BLaER1 treated with 17β-estradiol and CSF1 and Interleukin-3, amounts not matched to agents 10 nM and 100 nM (cell line): ENCODE measurements at regions not wholly inside any gene's neighbourhood (a gene's known extent, or its start where the extent isn't known, plus 50 kb on each side); places are given as distances from the start of the nearest gene placed in this dataset.
"Not testable (repeated sequence)": the region's sequence is repeated elsewhere in the genome, so short reads cannot be mapped to it uniquely, and the experiment has no call there.

Experiments used
- H3K27ac ChIP-seq, 11 experiments: shearing (Covaris generic); formaldehyde crosslinking; 2 replicates each; pipeline ENCODE4 v1.8.1; 2022
- H3K27me3 ChIP-seq, 11 experiments: shearing (Covaris generic); formaldehyde crosslinking; 2 replicates each; pipeline ENCODE4 v1.8.1; 2022
- H3K36me3 ChIP-seq, 11 experiments: shearing (Covaris generic); formaldehyde crosslinking; 2 replicates each; pipeline ENCODE4 v1.8.1; 2022
- H3K4me1 ChIP-seq, 10 experiments: shearing (Covaris generic); formaldehyde crosslinking; 2 replicates each; pipeline ENCODE4 v1.8.1; 2022
- H3K4me2 ChIP-seq, 11 experiments: shearing (Covaris generic); formaldehyde crosslinking; 2 replicates each; pipeline ENCODE4 v1.8.1; 2022
- H3K4me3 ChIP-seq, 10 experiments: shearing (Covaris generic); formaldehyde crosslinking; 2 replicates each; pipeline ENCODE4 v1.8.1; 2022
- H3K9ac ChIP-seq, 11 experiments: shearing (Covaris generic); formaldehyde crosslinking; 2 replicates each; pipeline ENCODE4 v1.8.1; 2022
- H3K9me3 ChIP-seq, 11 experiments: shearing (Covaris generic); formaldehyde crosslinking; replicated peaks in 1 of 11; 2 replicates each; pipeline ENCODE4 v1.8.1; 2022
- H4K20me1 ChIP-seq, 11 experiments: shearing (Covaris generic); formaldehyde crosslinking; 2 replicates each; pipeline ENCODE4 v1.8.1; 2022
- Cebpa-rat ChIP-seq, 11 experiments: shearing (Covaris generic); IDR thresholded peaks; 2 replicates each; pipeline ENCODE4 v1.8.1; 2022

DNA sequence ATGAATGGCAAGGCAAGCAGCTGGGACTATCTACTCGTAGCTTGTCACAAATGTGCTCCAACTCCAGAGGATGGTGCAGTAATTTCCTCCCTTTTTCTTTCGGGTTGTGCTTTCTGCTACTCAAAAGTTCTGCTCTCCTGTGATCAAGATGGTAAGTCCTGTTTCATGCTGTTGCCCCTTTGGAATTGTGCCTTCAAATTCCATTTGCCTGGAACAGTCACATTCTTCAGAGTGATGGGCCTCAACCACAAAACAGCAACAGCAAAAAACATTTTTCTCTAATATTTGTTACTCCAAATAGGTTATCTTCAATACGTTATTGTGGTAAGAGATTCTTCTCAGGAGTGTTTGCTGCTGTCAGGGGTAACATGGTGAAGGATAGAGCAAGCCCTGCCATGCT is 209.3 kb downstream of the PALM2AKAP2 start:
- no peak overlapping the region for H3K27ac ChIP-seq
- H3K9ac ChIP-seq = no peak overlapping the region
- H3K36me3 ChIP-seq = no peaks in the 10 kb centered on the region
- H4K20me1 ChIP-seq = no peaks in the 10 kb centered on the region
- TF ChIP-seq Cebpa-rat (IDR thresholded peaks at IDR 0.05) = no peak
- H3K4me2 ChIP-seq = no peak overlapping the region
- H3K27me3 ChIP-seq = no peaks in the 10 kb centered on the region
- no peaks in the 10 kb centered on the region for H3K4me1 ChIP-seq
- H3K9me3 ChIP-seq = peaks cover 9 to 24% (median 19%) of the 10 kb centered on the region in 11 experiments; a peak in 21 of 22 replicates
- no peak overlapping the region for H3K4me3 ChIP-seq

GRCh38 chr9:109990541-109990940 is 210.5 kb downstream of the PALM2AKAP2 start:
- Histone ChIP-seq H3K4me1 (no peaks in the 10 kb centered on the region), H3K4me3 (no peak overlapping the region)

GRCh38 chr9:109992293-109992692 is 212.3 kb downstream of the PALM2AKAP2 start:
- H3K9me3 ChIP-seq = peaks cover 19 to 34% (median 30%) of the 10 kb centered on the region in 11 experiments; a peak in 21 of 22 replicates
- no peaks in the 10 kb centered on the region for H3K36me3 ChIP-seq
- H3K9ac ChIP-seq = no peak overlapping the region

More at GRCh38 chr9:109990541-109990940, 210.5 kb downstream of the PALM2AKAP2 start:
- Histone ChIP-seq H3K27me3 (no peaks in the 10 kb centered on the region), H3K27ac (no peak overlapping the region), H3K4me2 (no peak overlapping the region), H3K9ac (no peak overlapping the region), H4K20me1 (no peaks in the 10 kb centered on the region), H3K36me3 (no peaks in the 10 kb centered on the region), H3K9me3 (peaks cover 16 to 34% (median 27%) of the 10 kb centered on the region in 11 experiments; a peak in 21 of 22 replicates)
- TF ChIP-seq Cebpa-rat (IDR thresholded peaks at IDR 0.05) = no peak

DNA sequence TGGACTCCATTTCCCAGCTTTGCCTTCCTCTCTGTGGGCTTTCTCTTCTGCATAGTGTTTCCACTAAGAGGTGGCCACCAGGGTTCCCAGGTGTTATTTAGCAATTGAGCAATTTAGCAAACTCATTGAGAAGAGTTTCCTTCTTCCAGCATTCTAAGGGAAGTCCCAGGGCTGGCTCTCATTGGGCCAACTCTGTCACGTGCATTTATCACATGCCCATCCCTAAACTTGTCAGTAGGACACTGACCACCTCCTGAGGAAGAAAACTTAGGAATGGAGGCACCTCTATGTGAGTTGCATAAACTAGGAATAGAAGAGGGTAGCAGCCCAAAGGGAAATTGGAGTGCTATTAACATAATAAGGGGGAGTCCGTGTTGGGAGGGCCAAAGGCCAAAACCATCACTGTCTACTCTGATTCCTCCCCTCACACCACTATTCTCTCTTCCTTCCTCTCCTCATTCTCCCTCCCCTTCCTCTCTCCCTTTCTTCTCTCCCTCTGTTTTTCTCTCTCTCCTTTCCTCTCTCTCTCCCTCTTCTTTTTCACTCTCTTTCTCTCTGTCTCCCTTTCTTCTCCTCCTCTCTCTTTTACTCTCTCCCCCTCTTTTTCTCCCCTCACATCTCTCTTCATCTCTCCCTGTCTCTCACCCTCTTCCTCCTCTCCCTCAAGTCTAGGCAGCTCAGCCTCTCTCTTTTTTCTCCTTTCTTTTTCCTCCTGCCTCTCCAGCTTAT is 213.4 kb downstream of the PALM2AKAP2 start:
- H3K27ac ChIP-seq = no peak overlapping the region
- no peak overlapping the region for H3K4me2 ChIP-seq
- H3K36me3 ChIP-seq = no peaks in the 10 kb centered on the region
- no peaks in the 10 kb centered on the region for H4K20me1 ChIP-seq
- no peak for TF ChIP-seq Cebpa-rat (IDR thresholded peaks at IDR 0.05)
- no peak overlapping the region for H3K4me3 ChIP-seq
- H3K9me3 ChIP-seq = peaks cover 14 to 29% (median 23%) of the 10 kb centered on the region in 11 experiments; a peak in 21 of 22 replicates
- H3K27me3 ChIP-seq = no peaks in the 10 kb centered on the region
- H3K4me1 ChIP-seq = no peaks in the 10 kb centered on the region
- H3K9ac ChIP-seq = no peak overlapping the region

More at GRCh38 chr9:109992293-109992692, 212.3 kb downstream of the PALM2AKAP2 start:
- H3K4me3 ChIP-seq = no peak overlapping the region
- H3K4me2 ChIP-seq = no peak overlapping the region
- H3K27ac ChIP-seq = no peak overlapping the region
- no peaks in the 10 kb centered on the region for H4K20me1 ChIP-seq
- H3K4me1 ChIP-seq = no peaks in the 10 kb centered on the region
- H3K27me3 ChIP-seq = no peaks in the 10 kb centered on the region
- no peak for TF ChIP-seq Cebpa-rat (IDR thresholded peaks at IDR 0.05)

- Histone ChIP-seq H3K27me3 (no peaks in the 10 kb centered on the region), H4K20me1 (no peaks in the 10 kb centered on the region), H3K4me2 (no peak overlapping the region), H3K4me3 (no peak overlapping the region), H3K4me1 (no peaks in the 10 kb centered on the region), H3K27ac (no peak overlapping the region), H3K9me3 (peaks cover 6 to 22% (median 16%) of the 10 kb centered on the region in 11 experiments; a peak in 20 of 22 replicates), H3K36me3 (no peaks in the 10 kb centered on the region), H3K9ac (no peak overlapping the region)
- no peak for TF ChIP-seq Cebpa-rat (IDR thresholded peaks at IDR 0.05)
These were observed 213.8 kb downstream of the C9orf152 start for GRCh38 chr9:109994141-109994540.

DNA sequence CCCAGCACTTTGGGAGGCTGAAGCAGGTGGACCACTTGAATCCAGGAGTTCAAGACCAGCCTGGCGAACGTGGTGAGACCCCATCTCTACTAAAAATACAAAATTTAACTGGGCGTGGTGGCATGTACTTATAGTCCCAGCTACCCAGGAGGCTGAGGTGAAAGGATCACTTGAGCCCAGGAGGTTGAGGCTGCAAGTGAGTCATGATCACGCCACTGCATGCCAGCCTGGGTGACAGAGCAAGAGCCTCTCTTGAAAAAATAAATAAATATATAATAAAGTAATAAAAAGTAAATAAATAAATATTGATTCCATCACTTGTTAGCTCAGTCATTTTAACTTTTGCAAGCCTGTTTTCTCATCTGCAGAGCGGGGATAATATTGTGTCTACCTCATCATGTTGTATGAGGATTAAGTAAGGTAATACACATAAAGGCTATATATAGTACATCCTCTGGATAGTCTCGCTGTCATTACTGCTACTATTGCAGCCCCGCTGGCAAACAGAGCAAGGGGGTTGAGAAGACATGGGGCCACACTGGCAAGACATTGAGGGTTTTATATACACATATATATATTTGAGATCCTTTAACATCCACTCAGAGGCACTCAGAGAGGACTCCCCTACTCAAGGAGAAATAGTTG is 210.9 kb downstream of the C9orf152 start:
- Histone ChIP-seq H3K4me2 (no peak overlapping the region), H3K4me1 (no peaks in the 10 kb centered on the region), H3K4me3 (no peak overlapping the region), H3K9me3 (peaks cover 5 to 17% (median 10%) of the 10 kb centered on the region in 11 experiments; a peak in 17 of 22 replicates), H3K9ac (no peak overlapping the region), H4K20me1 (no peaks in the 10 kb centered on the region), H3K27me3 (no peaks in the 10 kb centered on the region), H3K36me3 (no peaks in the 10 kb centered on the region), H3K27ac (no peak overlapping the region)
- no peak for TF ChIP-seq Cebpa-rat (IDR thresholded peaks at IDR 0.05)

- no peak overlapping the region for H3K4me2 ChIP-seq
- peaks cover 5 to 17% (median 10%) of the 10 kb centered on the region in 11 experiments; a peak in 17 of 22 replicates for H3K9me3 ChIP-seq
- no peaks in the 10 kb centered on the region for H3K27me3 ChIP-seq
- H3K4me3 ChIP-seq = no peak overlapping the region
- H3K36me3 ChIP-seq = no peaks in the 10 kb centered on the region
- TF ChIP-seq Cebpa-rat (IDR thresholded peaks at IDR 0.05) = no peak
- no peaks in the 10 kb centered on the region for H4K20me1 ChIP-seq
- no peak overlapping the region for H3K9ac ChIP-seq
- H3K4me1 ChIP-seq = no peaks in the 10 kb centered on the region
- H3K27ac ChIP-seq = no peak overlapping the region
These were observed 210.3 kb downstream of the C9orf152 start for GRCh38 chr9:109997682-109998081.

DNA sequence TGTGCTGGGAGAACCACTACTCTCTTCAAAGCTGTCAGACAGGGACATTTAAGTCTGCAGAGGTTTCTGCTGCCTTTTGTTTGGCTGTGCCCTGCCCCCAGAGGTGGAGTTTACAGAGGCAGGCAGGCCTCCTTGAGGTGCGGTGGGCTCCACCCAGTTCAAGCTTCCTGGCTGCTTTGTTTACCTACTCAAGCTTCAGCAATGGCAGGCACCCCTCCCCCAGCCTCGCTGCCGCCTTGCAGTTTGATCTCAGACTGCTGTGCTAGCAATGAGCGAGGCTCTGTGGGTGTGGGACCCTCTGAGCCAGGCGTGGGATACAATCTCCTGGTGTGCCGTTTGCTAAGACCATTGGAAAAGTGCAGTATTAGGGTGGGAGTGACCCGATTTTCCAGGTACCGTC is 202.4 kb downstream of the C9orf152 start:
- not testable (repeated sequence) for H3K4me1 ChIP-seq, H3K36me3 ChIP-seq, H3K4me3 ChIP-seq, H3K27me3 ChIP-seq, H3K27ac ChIP-seq, H3K9ac ChIP-seq, H3K9me3 ChIP-seq, H3K4me2 ChIP-seq, H4K20me1 ChIP-seq

DNA sequence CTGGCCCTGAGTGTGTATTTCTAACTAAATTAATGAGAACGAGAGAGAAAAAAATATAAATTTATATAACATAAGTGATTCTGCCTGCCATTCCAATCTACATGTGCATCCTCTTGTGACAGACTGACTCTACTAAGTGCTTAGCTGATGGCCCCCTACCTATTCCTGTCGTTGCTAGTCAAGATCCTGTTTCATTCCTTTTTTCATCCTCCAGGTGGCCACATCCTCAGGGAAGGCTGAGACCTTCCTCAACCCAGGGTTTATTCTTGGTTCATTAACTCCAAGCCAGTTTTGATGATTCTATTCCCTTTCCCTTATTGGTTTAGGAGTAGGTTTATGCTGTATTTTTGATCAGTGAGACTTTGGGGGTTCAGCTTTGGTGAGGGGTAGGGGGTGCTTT is 201.3 kb downstream of the C9orf152 start:
- no peaks in the 10 kb centered on the region for H3K4me1 ChIP-seq
- H3K9me3 ChIP-seq = no peaks in the 10 kb centered on the region
- TF ChIP-seq Cebpa-rat (IDR thresholded peaks at IDR 0.05) = no peak
- no peak overlapping the region for H3K4me2 ChIP-seq
- no peak overlapping the region for H3K4me3 ChIP-seq
- H4K20me1 ChIP-seq = no peaks in the 10 kb centered on the region
- H3K27me3 ChIP-seq = no peaks in the 10 kb centered on the region
- H3K27ac ChIP-seq = no peak overlapping the region
- no peak overlapping the region for H3K9ac ChIP-seq
- H3K36me3 ChIP-seq = no peaks in the 10 kb centered on the region
